ENCODE measurements at regions not wholly inside any gene's neighbourhood (a gene's known extent, or its start where the extent isn't known, plus 50 kb on each side); places are given as distances from the start of the nearest gene placed in this dataset.

DNA sequence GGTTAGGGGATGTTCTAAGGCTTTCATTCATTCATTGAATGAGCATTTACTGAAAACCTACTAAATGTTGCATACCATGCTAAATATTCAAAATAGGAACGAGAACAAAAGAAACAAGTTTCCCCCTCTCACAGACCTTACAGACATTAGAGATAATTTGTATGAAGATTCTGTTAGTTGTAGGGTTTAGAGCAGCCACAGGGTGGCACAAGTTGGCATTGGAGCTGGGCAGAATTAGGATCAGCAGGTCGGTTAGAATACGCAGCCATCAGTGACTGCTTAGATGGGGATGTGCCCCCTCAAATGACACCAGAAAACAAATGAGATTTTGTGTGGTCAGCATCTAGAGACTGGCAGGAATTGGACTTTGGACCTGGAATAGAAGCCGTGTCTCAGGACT is 166.3 kb upstream of the DAAM1 start:
- no TSS peak for BruUV-seq (replicated peaks)
- Histone ChIP-seq H3K4me3 (no peak overlapping the region), H3K4me1 (ENCODE audit: control insufficient read depth, insufficient read depth, low read length) (no peaks in the 10 kb centered on the region), H3K36me3 (ENCODE audit: control insufficient read depth in 2 of 2, insufficient read depth in 2 of 2, low read length in 1 of 2) (no peaks in the 10 kb centered on the region), H3K9me3 (replicated peaks; ENCODE audit: control insufficient read depth, insufficient read depth, low read length) (no peaks in the 10 kb centered on the region), H3K79me2 (ENCODE audit: control insufficient read depth, insufficient read depth, low read length) (no peaks in the 10 kb centered on the region), H3K27ac (ENCODE audit: control insufficient read depth, insufficient read depth) (no peak overlapping the region), H4K20me1 (ENCODE audit: control insufficient read depth, insufficient read depth) (no peaks in the 10 kb centered on the region), H3K9ac (ENCODE audit: control insufficient read depth, insufficient read depth, low read length) (no peak overlapping the region), H2AFZ (ENCODE audit: control insufficient read depth, low read depth, low read length) (no peak overlapping the region), H3K27me3 (replicated peaks in 1 of 2; ENCODE audit: control insufficient read depth in 2 of 2, insufficient read depth in 2 of 2, low read length in 1 of 2) (no peaks in the 10 kb centered on the region), H3K4me2 (ENCODE audit: control insufficient read depth, insufficient read depth) (no peak overlapping the region)
- TF ChIP-seq, protein P1, sequence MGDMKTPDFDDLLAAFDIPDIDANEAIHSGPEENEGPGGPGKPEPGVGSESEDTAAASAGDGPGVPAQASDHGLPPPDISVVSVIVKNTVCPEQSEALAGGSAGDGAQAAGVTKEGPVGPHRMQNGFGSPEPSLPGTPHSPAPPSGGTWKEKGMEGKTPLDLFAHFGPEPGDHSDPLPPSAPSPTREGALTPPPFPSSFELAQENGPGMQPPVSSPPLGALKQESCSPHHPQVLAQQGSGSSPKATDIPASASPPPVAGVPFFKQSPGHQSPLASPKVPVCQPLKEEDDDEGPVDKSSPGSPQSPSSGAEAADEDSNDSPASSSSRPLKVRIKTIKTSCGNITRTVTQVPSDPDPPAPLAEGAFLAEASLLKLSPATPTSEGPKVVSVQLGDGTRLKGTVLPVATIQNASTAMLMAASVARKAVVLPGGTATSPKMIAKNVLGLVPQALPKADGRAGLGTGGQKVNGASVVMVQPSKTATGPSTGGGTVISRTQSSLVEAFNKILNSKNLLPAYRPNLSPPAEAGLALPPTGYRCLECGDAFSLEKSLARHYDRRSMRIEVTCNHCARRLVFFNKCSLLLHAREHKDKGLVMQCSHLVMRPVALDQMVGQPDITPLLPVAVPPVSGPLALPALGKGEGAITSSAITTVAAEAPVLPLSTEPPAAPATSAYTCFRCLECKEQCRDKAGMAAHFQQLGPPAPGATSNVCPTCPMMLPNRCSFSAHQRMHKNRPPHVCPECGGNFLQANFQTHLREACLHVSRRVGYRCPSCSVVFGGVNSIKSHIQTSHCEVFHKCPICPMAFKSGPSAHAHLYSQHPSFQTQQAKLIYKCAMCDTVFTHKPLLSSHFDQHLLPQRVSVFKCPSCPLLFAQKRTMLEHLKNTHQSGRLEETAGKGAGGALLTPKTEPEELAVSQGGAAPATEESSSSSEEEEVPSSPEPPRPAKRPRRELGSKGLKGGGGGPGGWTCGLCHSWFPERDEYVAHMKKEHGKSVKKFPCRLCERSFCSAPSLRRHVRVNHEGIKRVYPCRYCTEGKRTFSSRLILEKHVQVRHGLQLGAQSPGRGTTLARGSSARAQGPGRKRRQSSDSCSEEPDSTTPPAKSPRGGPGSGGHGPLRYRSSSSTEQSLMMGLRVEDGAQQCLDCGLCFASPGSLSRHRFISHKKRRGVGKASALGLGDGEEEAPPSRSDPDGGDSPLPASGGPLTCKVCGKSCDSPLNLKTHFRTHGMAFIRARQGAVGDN (IDR thresholded peaks at IDR 0.05), result no peak
- TF ChIP-seq, protein P2, sequence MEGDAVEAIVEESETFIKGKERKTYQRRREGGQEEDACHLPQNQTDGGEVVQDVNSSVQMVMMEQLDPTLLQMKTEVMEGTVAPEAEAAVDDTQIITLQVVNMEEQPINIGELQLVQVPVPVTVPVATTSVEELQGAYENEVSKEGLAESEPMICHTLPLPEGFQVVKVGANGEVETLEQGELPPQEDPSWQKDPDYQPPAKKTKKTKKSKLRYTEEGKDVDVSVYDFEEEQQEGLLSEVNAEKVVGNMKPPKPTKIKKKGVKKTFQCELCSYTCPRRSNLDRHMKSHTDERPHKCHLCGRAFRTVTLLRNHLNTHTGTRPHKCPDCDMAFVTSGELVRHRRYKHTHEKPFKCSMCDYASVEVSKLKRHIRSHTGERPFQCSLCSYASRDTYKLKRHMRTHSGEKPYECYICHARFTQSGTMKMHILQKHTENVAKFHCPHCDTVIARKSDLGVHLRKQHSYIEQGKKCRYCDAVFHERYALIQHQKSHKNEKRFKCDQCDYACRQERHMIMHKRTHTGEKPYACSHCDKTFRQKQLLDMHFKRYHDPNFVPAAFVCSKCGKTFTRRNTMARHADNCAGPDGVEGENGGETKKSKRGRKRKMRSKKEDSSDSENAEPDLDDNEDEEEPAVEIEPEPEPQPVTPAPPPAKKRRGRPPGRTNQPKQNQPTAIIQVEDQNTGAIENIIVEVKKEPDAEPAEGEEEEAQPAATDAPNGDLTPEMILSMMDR (IDR thresholded peaks at IDR 0.05 in 2 of 3, conservative IDR thresholded peaks at IDR 0.05 in 1 of 3; ENCODE audit: control insufficient read depth in 2 of 3, extremely low read depth in 1 of 3, insufficient read depth in 1 of 3, low read depth in 3 of 3, low read length in 3 of 3), result peak; percentile 4 to 10 (median 8); a peak in 2 of 6 replicates
- no peak for TF ChIP-seq SMARCA5 (IDR thresholded peaks at IDR 0.05)
- TF ChIP-seq CBX3 (IDR thresholded peaks at IDR 0.05; ENCODE audit: borderline replicate concordance, low read depth), result no peak
- TF ChIP-seq PML (IDR thresholded peaks at IDR 0.05; ENCODE audit: low read length), result no peak
- TF ChIP-seq RAD21 (IDR thresholded peaks at IDR 0.05; ENCODE audit: insufficient read depth, low read depth, low read length), result 0 out of 2 replicates have a peak, but pooled peaks have one; percentile 19
- TF ChIP-seq NR2C1 (IDR thresholded peaks at IDR 0.05), result no peak
- TF ChIP-seq SMC3 (IDR thresholded peaks at IDR 0.05; ENCODE audit: borderline replicate concordance, low read length), result 0 out of 2 replicates have a peak, but pooled peaks have one; percentile 5
- no peak for TF ChIP-seq ETV6 (conservative IDR thresholded peaks at IDR 0.05 in 1 of 2, IDR thresholded peaks at IDR 0.05 in 1 of 2; ENCODE audit: borderline replicate concordance in 1 of 2, low read depth in 1 of 2)
- in situ Hi-C loops (cut with MboI), result loop anchor here (10.0 kb wide), 1 partner anchor 517 kb away; no protein-coding TSS in a partner anchor
- ChIA-PET SMC1A (ENCODE audit: uncharacterized antibody, unreplicated experiment) (interaction anchor here (0.7 to 1.2 kb wide), 8 partner anchors 33 to 383 kb away, joined by 3 to 5 read pairs (median 3); no protein-coding TSS in a partner anchor), RAD21 (ENCODE audit: unreplicated experiment) (interaction anchor here (0.9 kb wide), 1 partner anchor 383 kb away, joined by 3 read pairs; no protein-coding TSS in a partner anchor), CTCF (interaction anchor here (1.2 to 2.1 kb wide), 4 partner anchors 102 to 521 kb away, joined by 4 to 5 read pairs (median 4); no protein-coding TSS in a partner anchor), POLR2A (no interaction called here)
- WGBS (ENCODE audit: insufficient coverage, insufficient replicate concordance, low lambda C conversion rate, missing lambda C conversion rate), result 67% methylated on average over 4 of the region's 4 CpGs
- ATAC-seq (peak; percentile 48; the same call in 2 of the 3 replicates), FAIRE-seq (no peak), DNase-seq (ENCODE audit: low read depth, low spot score) (no peak)
- intact Hi-C loops (cut with micrococcal nuclease; ENCODE audit: unreplicated experiment), result no loop called here

All from GM12878 (cell line).